ENCODE measurements at regions not wholly inside any gene's neighbourhood (a gene's known extent, or its start where the extent isn't known, plus 50 kb on each side); places are given as distances from the start of the nearest gene placed in this dataset.

DNA sequence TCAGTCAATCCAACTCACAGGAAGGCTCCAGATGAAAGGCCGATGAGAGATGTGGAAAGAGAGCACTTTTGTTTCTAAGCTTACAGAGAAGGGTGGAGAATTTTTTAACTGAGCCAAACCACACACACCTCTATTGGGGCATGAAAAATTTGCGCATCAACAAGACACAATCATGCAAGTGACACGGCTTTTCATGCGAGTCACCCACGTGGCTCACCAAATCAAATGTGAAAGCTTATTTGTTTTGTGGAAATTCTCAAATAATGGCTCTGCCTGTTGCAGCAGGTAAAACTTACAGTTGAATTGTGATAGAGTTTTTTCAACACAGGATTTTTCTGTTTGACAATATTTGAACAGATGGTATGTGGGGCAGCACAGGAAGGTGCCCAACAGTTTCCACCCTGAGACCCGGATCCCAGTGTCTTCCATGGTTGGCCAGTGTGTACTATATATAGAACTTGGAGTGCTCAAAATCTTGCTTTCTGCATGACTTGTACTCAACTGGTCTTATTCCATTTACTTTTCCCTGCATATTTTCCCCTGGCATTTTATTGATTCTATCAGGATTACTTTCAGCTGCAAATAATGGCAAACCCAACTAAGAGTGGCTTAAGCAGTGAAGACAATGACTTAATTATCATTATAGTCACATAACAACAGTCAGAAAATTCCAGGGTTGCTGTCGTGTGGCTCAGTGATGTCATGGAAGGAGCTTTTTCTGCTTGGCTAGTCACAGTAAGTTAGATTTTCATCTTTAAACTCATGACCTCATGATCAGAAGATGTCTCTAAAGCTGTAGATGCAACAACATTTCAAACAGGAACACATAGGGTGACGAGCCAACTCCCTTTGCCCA is 90.6 kb upstream of the SIM2 start:
- no peaks in the 10 kb centered on the region for H3K4me1 ChIP-seq
- no peak overlapping the region for H3K4me3 ChIP-seq
- peaks cover 0 to 8% of the 10 kb centered on the region in 2 donors for H3K9me3 ChIP-seq
- H3K36me3 ChIP-seq: no peaks in the 10 kb centered on the region
- no peaks in the 10 kb centered on the region for H3K27me3 ChIP-seq
- H3K27ac ChIP-seq: no peak overlapping the region
- TF ChIP-seq, protein P1, sequence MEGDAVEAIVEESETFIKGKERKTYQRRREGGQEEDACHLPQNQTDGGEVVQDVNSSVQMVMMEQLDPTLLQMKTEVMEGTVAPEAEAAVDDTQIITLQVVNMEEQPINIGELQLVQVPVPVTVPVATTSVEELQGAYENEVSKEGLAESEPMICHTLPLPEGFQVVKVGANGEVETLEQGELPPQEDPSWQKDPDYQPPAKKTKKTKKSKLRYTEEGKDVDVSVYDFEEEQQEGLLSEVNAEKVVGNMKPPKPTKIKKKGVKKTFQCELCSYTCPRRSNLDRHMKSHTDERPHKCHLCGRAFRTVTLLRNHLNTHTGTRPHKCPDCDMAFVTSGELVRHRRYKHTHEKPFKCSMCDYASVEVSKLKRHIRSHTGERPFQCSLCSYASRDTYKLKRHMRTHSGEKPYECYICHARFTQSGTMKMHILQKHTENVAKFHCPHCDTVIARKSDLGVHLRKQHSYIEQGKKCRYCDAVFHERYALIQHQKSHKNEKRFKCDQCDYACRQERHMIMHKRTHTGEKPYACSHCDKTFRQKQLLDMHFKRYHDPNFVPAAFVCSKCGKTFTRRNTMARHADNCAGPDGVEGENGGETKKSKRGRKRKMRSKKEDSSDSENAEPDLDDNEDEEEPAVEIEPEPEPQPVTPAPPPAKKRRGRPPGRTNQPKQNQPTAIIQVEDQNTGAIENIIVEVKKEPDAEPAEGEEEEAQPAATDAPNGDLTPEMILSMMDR (IDR thresholded peaks at IDR 0.05): no peak
- DNase-seq (ENCODE audit: low spot score): no peak

DNA sequence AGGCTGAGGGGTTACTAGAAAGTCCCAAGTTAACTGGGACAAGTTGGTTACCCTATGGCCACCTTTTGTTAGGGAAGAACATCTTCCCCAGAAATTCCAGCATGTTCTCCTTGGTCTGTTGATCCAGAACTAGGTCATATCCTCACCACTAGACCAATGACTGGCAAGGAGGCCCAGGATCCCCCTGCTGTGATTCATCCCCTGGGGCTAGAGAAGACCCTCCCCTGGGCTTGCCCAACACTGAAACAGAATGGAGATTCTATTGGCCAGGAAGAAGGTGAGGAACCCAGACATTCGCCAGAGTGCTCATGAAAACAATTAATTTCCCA is 90.1 kb upstream of the SIM2 start:
- Histone ChIP-seq H3K36me3 (no peaks in the 10 kb centered on the region), H3K27ac (no peak overlapping the region), H3K4me1 (no peaks in the 10 kb centered on the region), H3K27me3 (no peaks in the 10 kb centered on the region), H3K4me3 (no peak overlapping the region), H3K9me3 (peaks cover 0 to 8% of the 10 kb centered on the region in 2 donors)
- TF ChIP-seq, protein P1 (IDR thresholded peaks at IDR 0.05): no peak
- no peak for DNase-seq (ENCODE audit: low spot score)

DNA sequence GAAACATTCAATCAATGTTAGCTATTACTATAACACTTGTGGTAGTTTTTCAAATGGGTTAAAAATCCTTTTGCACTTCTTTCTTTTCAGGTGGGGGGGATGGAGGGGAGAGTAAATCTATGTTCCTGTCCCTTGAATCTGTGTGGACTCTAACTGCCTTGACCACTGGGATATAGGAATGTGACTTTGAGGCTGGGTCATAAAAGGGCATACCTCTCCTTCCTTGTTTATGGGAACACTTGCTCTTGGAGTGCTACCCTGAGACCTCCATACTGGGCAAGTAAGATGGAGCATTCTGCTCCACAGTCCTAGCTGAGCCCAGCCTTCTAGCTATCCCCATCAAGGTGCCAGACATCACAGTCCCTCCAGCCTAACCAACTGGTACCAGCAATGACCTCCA is 89.3 kb upstream of the SIM2 start:
- Histone ChIP-seq H3K27me3 (no peaks in the 10 kb centered on the region), H3K36me3 (no peaks in the 10 kb centered on the region), H3K4me3 (no peak overlapping the region), H3K9me3 (peaks cover 0 to 8% of the 10 kb centered on the region in 2 donors), H3K27ac (no peak overlapping the region), H3K4me1 (no peaks in the 10 kb centered on the region)
- TF ChIP-seq, protein P1 (IDR thresholded peaks at IDR 0.05): no peak
- no peak for DNase-seq (ENCODE audit: low spot score)

DNA sequence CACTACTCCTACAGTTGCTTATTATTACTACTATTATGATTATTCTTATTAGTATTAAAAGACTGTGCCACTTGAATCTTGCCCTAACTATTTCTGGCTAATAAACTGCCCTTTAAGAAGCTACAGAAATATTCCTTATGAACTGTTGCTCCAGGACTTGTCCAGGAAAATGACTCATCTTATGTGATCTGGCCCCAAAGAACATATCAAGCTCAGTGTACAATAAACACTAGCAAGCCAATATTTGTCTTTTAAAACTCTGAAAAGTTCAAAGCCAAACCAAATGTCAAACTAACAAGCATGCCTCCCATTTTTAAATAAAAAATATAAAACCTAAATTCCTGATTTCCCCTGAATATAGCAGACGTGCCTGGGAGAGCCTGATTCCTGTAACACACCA is 88.7 kb upstream of the SIM2 start:
- Histone ChIP-seq H3K4me1 (no peaks in the 10 kb centered on the region), H3K36me3 (no peaks in the 10 kb centered on the region), H3K9me3 (peaks cover 0 to 8% of the 10 kb centered on the region in 2 donors), H3K27me3 (no peaks in the 10 kb centered on the region), H3K4me3 (no peak overlapping the region), H3K27ac (no peak overlapping the region)
- no peak for DNase-seq (ENCODE audit: low spot score)
- TF ChIP-seq, protein P1 (IDR thresholded peaks at IDR 0.05): no peak

DNA sequence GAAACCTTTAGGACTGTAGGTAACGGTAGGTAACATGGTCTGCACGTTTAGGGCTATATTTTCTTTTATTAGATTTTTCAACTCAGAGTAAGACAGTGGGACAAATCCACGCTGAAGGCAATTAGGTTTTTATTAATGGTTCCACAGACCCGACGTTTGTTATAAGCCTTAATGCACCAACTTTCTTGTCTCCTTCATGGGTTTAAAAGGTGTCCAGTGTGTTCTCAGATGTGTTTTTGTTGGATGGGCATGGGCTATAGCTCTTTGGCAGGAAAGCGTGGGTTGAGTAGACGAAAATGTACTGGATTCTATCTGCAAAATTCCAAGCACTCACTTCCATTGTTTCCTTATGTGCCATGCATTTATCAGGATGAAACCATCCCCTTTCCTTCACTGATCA is 88.0 kb upstream of the SIM2 start:
- TF ChIP-seq, protein P1 (IDR thresholded peaks at IDR 0.05): no peak
- Histone ChIP-seq H3K4me1 (no peaks in the 10 kb centered on the region), H3K27ac (no peak overlapping the region), H3K27me3 (no peaks in the 10 kb centered on the region), H3K4me3 (no peak overlapping the region), H3K36me3 (no peaks in the 10 kb centered on the region), H3K9me3 (peaks cover 0 to 8% of the 10 kb centered on the region in 2 donors)
- DNase-seq (ENCODE audit: low spot score): no peak

DNA sequence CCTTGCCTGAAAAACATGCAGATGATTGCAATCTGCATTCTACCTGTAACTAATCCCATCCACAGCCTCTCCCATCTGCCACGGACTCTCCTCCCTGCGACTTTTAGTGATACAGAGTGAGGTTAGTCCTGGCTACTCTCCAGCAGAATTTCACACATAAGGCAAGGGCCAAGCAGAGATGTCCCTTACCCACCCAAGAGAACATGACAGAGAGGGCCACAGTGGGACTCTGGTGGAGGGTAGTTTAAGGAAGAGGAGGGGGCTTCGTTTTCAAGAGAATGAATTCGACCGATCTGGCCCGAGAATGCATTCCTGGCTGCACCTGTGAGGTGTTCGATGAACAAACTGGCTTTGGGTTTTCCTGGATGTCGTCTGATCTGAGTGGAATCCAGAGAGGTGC is 87.5 kb upstream of the SIM2 start:
- Histone ChIP-seq H3K9me3 (peaks cover 0 to 11% of the 10 kb centered on the region in 2 donors), H3K4me1 (no peaks in the 10 kb centered on the region), H3K4me3 (no peak overlapping the region), H3K27ac (no peak overlapping the region), H3K36me3 (no peaks in the 10 kb centered on the region), H3K27me3 (no peaks in the 10 kb centered on the region)
- DNase-seq (ENCODE audit: low spot score): no peak
- TF ChIP-seq, protein P1 (IDR thresholded peaks at IDR 0.05): no peak
